SKM-1 treated with dmso at 0.1 percent for 144 hours (cell line): ENCODE measurements at regions not wholly inside any gene's neighbourhood (a gene's known extent, or its start where the extent isn't known, plus 50 kb on each side); places are given as distances from the start of the nearest gene placed in this dataset.
"Not testable (repeated sequence)": the region's sequence is repeated elsewhere in the genome, so short reads cannot be mapped to it uniquely, and the experiment has no call there.

ENCODE experiments used
- DNase-seq: peaks from one replicate; lab custom pipeline; 2025; ENCODE audit not compliant: unreplicated experiment; lab: John Stamatoyannopoulos, UW

DNA sequence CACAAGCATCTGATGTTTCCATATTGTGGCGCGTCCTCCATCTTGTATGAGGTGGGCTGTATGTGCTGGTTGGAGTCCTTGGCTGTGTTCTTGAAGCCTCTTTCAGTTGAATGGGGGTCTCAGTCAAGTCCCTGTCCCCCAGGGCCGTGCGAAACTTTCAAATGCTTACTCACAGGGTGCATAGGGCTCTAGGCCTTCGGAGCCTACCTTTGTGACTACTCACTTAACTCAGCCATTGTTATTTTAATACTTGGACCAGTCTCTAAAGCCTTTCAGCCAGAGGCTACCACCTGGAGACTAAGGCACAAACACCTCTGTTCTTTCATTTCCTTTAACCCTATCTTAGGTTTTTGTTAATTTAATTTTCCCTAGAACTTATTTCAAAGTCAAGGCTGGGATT is 785.9 kb downstream of the GATA3 start:
- no peak for DNase-seq

DNA sequence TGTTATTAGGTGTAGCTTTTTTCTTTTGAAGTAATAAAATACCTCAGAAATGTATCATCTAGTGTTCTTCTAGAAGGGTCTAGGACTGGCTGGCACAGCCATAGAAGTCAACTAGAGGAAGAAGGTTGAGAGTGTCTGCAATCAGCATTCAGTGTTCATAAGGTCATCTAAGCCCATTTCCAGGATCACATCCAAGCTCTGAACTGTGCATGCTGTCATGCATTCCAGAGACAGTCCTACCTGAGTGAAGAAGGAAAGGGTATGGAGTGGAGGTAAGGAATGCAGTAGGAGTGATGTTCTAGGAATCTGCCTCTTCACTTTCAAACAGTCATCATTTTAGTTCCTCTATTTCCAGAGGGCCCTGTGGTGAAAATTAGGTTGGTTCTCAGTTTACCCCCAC is 789.7 kb downstream of the GATA3 start:
- no peak for DNase-seq

DNA sequence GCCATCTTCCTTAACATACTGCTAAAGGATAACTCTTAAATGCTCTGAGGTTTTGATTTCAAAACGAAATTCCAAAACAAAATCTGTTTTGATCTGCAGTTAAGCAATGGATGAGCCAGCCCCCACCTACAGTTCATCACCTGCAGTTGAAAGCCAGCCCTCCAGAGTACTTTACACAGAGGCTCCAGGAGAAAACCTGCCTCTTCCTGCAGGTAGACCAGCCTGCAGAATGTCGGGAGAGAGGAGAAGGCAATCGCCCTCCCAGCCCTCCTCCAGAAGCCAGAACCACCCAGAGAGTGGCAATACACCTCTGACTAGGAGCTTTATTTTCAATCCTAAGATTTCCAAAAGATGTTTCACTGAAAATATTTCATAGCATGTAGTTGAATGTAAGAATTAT is 798.1 kb downstream of the GATA3 start:
- no peak for DNase-seq

DNA sequence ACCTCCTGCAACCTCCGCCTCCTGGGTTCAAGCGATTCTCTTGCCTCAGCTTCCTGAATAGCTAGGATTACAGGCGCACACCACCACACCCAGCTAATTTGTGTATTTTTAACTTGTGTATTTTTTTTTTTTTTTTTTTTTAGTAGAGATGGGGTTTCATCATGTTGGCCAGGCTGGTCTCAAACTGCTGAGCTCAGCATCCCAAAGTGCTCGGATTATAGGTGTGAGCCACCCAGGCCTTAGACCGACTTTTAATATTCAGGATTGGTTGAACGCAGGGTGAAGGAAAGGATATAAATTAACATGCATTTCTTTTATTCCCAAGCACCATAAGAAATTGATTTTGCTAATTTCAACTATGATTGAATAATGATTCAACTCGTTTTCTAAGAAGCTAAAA is 798.6 kb downstream of the GATA3 start:
- no peak for DNase-seq

DNA sequence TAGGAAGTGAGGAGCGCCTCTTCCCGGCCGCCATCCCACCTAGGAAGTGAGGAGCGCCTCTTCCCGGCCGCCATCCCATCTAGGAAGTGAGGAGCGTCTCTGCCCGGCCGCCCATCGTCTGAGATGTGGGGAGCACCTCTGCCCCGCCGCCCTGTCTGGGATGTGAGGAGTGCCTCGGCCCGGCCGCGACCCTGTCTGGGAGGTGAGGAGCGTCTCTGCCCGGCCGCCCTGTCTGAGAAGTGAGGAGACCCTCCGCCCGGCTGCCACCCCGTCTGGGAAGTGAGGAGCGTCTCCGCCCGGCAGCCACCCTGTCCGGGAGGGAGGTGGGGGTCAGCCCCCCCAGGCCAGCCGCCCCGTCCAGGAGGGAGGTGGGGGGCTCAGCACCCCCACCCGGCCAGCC is 814.4 kb downstream of the GATA3 start:
- not testable (repeated sequence) for DNase-seq

DNA sequence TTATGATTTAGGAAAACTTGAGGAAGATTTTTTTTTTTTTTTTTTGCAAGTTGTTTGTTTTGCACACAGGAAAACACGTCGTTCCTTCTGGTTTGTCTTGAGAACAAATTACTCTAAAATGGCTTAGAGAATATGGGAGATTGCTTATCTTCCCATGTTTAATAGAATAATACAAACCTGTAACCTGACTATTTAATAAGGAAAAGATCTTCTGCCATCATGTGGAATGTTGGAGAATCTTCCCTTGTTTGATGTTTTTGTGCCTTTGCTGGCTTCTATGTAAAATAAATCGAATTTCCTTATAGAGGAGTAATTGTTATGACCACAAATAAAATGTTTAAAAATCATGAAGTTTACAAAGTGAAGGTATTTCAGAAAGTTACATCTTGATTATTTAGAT is 818.8 kb downstream of the GATA3 start:
- DNase-seq = no peak

DNA sequence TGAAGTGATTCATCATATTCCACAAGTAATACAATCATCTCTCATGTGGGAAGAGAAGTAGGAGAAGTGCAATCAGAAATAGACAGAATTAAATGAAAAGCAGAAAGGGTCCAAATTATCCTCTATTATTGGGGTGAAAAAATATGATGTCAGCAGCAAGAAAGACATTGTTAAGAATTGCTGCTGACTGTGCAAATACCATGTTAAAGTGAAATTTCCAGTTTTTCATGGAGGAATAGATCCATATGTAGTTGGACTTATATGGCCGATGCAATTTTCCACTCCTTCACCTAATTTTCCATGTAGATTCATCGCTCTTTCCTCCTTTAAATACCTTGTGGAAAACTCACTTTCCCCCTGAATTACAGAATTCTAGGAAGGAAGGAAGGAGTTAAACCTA is 819.8 kb downstream of the GATA3 start:
- DNase-seq = no peak

DNA sequence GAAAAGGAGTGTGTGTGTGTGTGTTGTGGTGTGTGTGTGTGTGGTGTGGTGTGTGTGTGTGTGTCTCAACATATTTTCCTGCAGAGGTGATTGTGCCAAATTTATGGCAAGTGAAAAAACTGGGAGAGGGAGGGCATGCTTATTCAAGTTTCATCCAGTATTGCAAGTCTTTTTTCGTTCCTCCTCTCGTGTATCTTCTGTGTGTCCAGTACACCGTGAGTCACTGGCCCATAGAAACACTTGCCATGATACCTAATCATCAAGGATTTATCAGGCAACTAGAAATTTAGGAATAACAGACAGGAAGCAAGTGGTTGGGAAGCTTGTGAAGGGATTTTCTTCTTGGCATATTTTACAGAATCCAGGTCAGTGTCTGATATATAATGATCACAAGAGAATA is 820.5 kb downstream of the GATA3 start:
- no peak for DNase-seq

DNA sequence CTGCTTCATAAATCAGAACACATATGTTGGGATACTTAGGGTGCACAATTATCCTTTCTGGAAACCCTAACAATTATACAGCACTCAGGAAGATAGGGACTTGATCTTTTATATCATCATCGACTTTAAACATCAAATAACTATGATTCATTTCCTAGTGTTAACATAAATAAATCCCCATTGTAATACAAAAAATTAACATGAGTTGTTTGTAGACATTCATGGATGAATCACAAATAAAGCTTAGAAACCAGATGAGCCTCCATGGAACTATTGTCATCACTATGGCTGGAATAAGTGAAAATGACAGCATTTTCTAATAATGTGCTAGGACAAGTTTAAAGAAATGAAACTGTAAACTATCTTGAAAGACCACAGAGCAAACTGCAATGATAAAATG is 821.7 kb downstream of the GATA3 start:
- DNase-seq = no peak

DNA sequence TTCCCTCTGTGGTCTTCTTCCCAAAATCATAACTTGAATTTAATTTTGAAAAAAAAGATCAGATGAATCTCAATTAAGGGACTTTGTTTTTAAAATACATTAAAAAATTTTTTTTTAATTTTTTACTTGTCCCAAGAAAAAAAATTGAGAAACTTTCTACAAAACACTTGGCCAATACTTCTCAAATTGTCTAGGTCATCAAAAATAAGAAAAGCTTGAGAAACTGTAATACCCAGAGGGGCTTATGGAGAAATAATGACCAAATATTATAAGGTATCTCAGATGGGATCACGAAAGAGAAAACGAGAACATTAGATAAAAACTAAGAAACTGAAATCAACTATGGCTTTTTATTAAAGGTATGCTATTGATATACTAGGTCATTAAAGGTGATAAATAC is 835.0 kb downstream of the GATA3 start:
- no peak for DNase-seq

DNA sequence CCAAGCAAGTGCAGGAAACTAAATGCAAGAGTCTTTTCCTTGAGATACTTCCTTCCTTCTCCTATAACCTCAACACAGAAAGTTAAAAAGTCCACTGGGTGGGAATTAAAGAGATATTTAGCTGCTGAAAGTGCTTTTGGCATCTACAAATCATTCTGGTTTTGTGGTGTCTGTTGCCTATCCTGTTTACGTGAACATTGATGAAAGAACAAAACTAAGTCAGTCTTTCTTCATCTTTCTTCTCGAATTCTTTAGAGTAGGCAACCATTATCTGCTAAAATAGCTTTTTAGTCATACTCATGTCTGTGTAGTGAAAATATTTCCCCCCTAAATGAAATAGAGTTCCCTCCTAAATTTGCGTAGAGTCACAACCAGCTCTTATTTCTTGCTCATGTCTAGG is 838.6 kb downstream of the GATA3 start:
- no peak for DNase-seq

DNA sequence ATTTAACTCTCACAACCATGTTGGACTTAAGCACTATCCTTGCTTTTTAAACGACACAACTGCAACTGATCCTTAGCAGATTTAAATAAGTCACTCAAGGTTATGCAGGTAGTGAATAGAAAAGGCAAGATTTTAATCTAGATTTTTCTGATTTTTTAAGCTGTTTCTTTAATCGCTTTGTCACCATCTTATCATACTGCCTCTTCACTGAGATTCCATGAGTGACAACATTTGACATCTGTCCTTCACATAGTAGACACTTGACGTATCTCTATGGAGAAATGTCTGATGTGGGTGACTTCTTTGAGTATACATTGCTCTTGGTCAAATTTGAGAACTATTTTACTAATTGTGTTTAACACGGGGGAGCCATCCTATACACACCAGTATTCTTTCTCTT is 839.7 kb downstream of the GATA3 start:
- no peak for DNase-seq

DNA sequence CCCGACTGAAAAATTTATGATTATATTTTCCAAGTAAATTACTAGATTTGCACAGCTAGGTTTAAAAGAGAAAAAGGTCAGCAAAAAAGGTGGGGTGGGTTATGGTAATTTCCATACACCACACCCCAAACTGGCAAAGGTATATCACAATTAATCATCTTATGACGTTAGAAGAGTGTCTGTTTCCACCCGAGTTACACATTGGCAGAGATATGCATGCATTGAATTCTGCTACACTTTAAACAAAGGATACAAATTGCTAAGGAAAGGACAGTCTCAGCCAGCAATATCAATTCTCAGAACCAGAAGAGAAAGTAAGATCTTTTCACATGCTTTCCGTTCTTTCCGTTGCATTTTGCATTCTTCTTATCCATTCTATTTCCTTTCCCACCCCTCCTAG is 843.3 kb downstream of the GATA3 start:
- no peak for DNase-seq

DNA sequence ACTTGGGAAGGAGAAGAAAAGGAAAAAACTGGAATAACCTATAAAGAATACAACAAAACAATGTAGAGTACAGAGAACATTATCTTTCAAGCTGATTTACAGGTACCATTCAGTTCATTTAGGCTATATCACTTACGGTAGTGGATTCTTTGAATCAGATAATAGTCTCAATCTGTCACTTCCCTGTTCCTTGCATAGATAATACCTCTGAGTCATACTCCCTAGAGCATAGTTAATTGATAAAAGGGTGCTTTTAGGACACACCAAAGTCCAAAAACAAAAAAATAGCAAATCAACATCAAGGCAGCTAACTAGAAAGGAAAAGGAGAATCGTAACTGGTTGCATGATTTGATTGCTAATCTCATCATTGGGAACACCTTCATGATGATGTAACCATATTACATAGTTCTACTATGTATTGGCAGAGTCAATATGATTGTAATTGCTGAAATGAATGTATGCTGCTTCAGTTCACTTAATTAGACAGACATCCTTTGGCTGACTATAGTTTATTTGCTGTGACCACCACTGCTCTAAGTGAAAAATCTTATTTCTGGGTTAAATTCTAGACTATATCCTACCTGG is 844.4 kb downstream of the GATA3 start:
- no peak for DNase-seq

DNA sequence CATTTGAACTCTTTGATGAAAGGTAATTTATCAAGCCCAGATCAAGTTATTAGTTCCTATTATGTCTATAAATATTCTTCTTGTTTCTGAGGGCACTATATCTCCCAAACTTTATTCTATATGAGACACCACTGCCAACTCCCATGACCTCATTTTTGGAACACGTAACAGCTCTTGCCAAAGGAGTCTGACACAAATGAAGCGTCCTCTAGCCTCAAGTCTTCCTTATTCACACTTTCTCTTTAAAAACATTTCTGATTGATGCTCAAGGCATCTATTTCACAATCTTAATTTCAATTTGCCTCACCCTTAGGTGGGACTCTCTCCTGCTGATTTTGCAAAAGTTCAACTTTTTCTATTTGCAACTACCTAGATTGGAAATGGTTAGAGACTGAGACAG is 848.4 kb downstream of the GATA3 start:
- no peak for DNase-seq

DNA sequence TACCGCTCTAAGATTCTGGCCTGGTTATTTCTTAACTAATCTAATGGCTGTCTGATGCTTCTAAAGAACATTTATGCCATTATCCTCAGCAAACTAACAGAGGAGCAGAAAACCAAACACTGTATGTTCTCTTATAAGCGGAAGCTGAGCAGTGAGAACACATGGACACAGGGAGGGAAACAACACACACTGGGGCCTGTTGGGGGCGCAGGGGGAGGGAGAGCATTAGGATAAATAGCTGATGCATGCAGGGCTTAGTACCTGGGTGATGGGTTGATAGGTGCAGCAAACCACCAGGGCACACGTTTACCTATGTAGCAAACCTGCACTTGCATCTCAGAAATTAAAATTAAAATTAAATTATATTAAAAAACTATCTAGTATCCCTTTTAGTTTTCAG is 853.5 kb downstream of the GATA3 start:
- no peak for DNase-seq

DNA sequence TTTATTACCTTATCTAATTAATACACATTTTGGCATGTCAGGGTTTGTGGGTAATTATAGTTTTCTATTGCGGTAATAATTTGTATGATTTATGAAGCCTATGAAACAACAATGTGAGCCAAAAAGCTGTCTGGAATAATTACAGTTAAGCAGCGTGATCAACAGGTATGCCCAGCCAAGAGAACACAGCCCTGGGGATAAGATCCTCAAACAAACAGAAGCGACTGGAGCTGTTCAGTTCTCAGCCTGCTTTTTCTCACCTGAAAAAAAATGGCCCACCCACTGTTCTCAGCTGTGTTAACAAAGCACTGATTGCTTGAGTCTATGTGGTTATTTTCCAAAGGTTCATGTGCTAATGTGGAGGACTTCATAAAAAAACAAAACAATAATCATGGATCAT is 855.8 kb downstream of the GATA3 start:
- no peak for DNase-seq

DNA sequence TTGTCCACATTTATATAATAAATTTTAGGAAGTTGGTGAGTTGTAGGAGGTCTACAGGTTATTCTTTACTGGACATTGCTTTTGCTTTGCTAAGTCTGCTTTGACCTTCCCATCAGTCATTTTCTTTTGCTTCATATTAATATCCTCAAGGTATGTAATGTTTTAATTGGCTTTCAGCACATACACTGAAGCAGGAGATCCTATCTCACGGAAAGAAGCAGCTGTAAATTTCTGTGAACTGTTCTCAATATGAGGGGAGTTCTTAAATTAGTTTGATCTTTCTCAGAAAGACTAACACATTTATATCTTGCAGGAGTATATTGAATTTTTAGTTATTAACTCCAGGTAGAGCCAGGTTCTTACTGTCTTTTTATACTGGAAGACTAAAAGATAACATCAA is 856.5 kb downstream of the GATA3 start:
- no peak for DNase-seq

DNA sequence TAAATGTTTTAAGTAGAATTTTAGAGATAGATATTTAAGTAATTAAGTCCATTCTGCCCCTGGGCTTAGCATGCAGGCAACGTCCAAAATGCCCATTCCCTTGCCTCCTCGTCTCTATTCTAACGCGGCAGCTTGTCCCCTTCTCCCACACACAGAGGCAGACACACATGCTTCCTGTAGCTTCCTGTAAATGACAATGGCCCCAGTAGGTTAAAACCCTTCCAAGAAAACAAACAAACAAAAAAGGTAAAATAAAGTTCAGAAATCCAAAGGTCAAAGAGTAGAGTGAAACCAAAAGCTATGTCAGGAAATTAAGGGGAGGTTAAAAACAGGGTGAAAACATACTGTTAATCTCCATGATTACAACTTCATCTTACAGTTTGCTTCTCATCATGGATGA is 857.6 kb downstream of the GATA3 start:
- DNase-seq = no peak

DNA sequence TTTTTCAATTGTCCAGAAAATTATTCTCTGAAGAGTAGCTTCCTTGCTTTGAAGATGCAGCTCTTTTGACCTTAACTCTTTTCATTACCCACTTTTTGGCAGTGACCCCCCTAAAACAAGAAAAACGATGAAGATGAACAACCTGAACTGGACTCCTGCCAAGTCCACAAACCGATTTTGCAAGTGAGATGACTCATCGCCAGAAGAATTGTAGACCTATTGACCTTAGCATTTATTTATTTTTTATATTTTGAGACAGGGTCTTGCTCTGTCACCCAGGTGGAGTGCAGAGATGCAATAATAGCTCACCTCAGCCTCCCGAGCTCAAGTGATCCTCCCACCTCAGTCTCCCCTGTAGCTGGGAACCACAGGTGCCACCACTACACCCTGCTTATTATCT is 859.2 kb downstream of the GATA3 start:
- no peak for DNase-seq

DNA sequence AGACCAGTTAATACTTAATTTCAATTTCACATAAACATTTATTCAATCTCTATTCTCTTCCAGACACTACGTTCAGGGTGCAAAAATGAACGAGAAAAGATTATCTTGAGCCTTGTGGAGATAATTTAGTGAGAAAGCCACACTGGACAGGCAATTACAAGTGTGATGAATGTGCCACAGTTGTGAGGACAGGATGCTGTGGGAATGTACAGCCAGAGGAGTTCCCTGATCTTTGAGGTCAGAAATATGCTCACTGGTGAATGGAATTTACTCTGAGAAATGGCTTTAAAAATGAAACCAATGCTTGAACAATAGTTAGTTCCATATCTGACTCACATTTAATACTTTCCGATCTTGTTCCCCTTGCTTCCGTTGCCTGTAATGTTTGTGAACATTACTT is 864.8 kb downstream of the GATA3 start:
- DNase-seq = no peak

DNA sequence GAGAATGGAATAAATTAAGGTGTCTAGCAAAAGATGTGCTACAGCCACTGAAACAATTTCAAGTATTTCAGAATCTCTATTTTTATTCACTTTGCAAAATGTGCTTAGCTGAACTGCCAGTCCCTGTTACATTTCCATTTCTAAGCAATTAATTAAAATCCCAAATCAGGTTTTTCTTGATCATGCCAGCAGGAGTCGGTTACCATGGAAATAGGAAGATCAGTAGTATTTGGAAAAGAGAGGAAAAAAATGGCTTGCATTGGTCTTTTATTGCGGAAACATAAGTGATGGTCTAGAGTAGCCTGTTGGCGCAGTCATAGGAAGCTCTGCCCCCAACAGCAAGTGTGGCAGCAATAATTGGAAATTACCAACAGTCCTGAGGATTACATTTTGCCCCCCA is 867.1 kb downstream of the GATA3 start:
- no peak for DNase-seq

DNA sequence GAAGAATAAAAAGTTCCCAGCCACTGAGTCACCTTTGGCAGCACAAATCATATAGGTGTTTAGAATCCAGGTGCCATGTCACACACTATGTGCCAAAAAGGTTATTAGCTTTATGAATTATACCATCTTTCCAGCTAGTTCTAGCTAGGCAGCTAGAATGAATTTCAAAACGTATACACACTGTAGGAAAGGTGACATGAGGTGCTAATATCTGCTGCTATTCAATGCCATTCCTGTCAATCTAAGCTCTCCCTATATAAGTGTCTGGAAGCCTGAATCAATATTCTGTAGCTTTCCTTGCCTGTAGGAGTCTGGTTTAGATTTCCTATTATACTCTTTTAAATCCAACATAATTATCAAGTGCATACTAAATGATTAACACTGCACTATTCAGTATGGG is 868.6 kb downstream of the GATA3 start:
- DNase-seq = no peak

DNA sequence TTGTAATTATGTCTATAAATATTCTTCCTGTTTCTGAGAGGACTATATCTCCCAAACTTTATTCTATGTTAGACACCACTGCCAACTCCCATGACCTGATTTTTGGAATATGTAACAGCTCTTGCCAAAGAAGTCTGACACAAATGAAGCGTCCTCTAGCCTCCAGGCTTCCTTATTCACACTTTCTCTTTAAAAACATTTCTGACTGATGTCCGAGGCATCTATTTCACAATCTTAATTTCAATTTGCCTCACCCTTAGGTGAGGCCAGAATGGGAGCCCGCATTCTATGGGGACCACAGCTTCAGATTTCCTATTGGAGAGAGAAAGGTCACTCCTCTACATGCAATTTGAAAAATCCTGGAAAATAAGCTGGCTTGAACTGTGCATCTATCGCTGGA is 873.2 kb downstream of the GATA3 start:
- no peak for DNase-seq
